ENCODE measurements at regions not wholly inside any gene's neighbourhood (a gene's known extent, or its start where the extent isn't known, plus 50 kb on each side); places are given as distances from the start of the nearest gene placed in this dataset.

DNA sequence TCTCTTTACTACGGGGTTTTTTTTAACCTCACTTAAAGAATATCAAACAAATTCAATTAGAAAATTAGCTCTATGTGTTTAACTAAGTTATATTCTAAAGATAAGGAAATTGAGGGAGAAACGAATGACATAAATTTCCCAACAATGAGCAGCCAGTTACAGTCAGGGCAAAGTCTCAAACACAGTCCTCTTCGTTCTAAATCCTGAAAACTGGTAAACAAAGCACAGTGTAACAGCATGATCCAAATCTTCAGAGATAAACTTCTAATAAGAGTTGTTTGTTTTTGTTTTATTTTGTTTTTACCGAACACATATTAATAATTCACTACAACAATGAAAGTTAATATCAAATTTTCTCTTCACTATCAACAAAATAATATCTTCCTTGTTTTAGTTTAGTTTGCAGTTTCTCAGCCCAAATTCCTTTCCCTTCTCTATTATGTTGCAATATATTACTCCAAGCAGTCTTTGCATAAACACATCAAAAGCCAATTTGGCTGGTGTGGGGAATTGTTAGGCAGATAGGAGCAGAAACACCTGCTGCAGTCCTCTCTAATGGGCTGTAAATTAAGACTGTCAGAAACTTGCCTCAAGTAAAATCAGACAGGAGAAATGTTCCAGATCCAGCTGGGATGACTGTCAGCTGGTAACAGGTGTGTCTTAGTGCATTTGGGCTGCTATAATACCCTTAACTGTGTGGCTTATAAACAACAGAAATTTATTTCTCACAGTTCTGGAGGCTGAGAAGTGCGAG lies 106.5 kb upstream of the SGCG start:
- Mint-ChIP-seq H3K4me1 (peaks cover 10 to 16% of the 10 kb centered on the region in 2 experiments), H3K9me3 (peaks cover 0 to 3% of the 10 kb centered on the region in 2 experiments; a peak in 2 of 5 replicates), H3K36me3 (ENCODE audit: insufficient read depth in 1 of 3, low read depth in 3 of 3) (no peaks in the 10 kb centered on the region), H3K4me3 (no peak overlapping the region), H3K27ac (no peak overlapping the region), H3K27me3 (ENCODE audit: low read depth) (no peaks in the 10 kb centered on the region)
- no peaks in the 10 kb centered on the region for H3K79me2 ChIP-seq (ENCODE audit: insufficient read depth, low read length)
- TF ChIP-seq, protein P1, sequence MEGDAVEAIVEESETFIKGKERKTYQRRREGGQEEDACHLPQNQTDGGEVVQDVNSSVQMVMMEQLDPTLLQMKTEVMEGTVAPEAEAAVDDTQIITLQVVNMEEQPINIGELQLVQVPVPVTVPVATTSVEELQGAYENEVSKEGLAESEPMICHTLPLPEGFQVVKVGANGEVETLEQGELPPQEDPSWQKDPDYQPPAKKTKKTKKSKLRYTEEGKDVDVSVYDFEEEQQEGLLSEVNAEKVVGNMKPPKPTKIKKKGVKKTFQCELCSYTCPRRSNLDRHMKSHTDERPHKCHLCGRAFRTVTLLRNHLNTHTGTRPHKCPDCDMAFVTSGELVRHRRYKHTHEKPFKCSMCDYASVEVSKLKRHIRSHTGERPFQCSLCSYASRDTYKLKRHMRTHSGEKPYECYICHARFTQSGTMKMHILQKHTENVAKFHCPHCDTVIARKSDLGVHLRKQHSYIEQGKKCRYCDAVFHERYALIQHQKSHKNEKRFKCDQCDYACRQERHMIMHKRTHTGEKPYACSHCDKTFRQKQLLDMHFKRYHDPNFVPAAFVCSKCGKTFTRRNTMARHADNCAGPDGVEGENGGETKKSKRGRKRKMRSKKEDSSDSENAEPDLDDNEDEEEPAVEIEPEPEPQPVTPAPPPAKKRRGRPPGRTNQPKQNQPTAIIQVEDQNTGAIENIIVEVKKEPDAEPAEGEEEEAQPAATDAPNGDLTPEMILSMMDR (conservative IDR thresholded peaks at IDR 0.05): no peak
- H3K4me2 ChIP-seq (ENCODE audit: insufficient read depth, insufficient read length, low read length): no peak overlapping the region
- no peak overlapping the region for H3K4ac ChIP-seq (ENCODE audit: low read depth, low read length)
- H4K91ac ChIP-seq (ENCODE audit: insufficient read length, low read depth, low read length): no peak overlapping the region
- no peaks in the 10 kb centered on the region for H3K4me1 ChIP-seq (ENCODE audit: insufficient read depth, low read length)
- H2BK5ac ChIP-seq (ENCODE audit: insufficient read length, low read length): no peak overlapping the region
- H3K27me3 ChIP-seq (ENCODE audit: insufficient read depth, low read length): no peaks in the 10 kb centered on the region
- no peak overlapping the region for H3K23ac ChIP-seq (ENCODE audit: insufficient read length, low read depth, low read length)
- H3K27ac ChIP-seq (ENCODE audit: insufficient read length, low read depth, low read length): no peak overlapping the region
- no peak overlapping the region for H2BK12ac ChIP-seq (ENCODE audit: insufficient read length, low read depth, low read length)
- no peak overlapping the region for H3K56ac ChIP-seq (ENCODE audit: insufficient read length, low read depth, low read length)
- H2AK5ac ChIP-seq (ENCODE audit: insufficient read length, low read length): no peak overlapping the region
- 100% methylated on average over 1 of the region's 5 CpGs for WGBS (ENCODE audit: extremely low coverage, insufficient read length, low lambda C conversion rate)
- H2BK15ac ChIP-seq (ENCODE audit: low read depth, low read length): no peak overlapping the region
- no peak overlapping the region for H3T11ph ChIP-seq (ENCODE audit: low read length)
- no peaks in the 10 kb centered on the region for H4K20me1 ChIP-seq (ENCODE audit: control insufficient read depth, insufficient read depth, insufficient read length)
- H3K23me2 ChIP-seq (ENCODE audit: insufficient read length, low read depth, low read length, poor library complexity, severe bottlenecking): no peaks in the 10 kb centered on the region
- no peak overlapping the region for H2BK20ac ChIP-seq (ENCODE audit: low read depth, low read length, poor library complexity, severe bottlenecking)
- no peak overlapping the region for H4K5ac ChIP-seq (ENCODE audit: insufficient read length, low read depth, low read length)
- H2AFZ ChIP-seq (ENCODE audit: low read length): no peak overlapping the region
- H3K9ac ChIP-seq (ENCODE audit: extremely low read depth, insufficient read length, low read length): no peak overlapping the region
- H3K9me3 ChIP-seq (ENCODE audit: control insufficient read depth, low read depth, low read length): no peaks in the 10 kb centered on the region
- no peaks in the 10 kb centered on the region for H3K79me1 ChIP-seq (ENCODE audit: insufficient read depth, low read depth, low read length, poor library complexity, severe bottlenecking)
- no peak overlapping the region for H3K14ac ChIP-seq (ENCODE audit: insufficient read depth, low read length)
- H4K8ac ChIP-seq (replicated peaks; ENCODE audit: insufficient read length, low read depth, low read length): no peak overlapping the region
- no peak for DNase-seq
- no peak overlapping the region for H3K18ac ChIP-seq (ENCODE audit: insufficient read length, low read depth, low read length)
- H2BK120ac ChIP-seq (ENCODE audit: low read depth, low read length, poor library complexity, severe bottlenecking): no peak overlapping the region
